ENCODE measurements at regions not wholly inside any gene's neighbourhood (a gene's known extent, or its start where the extent isn't known, plus 50 kb on each side); places are given as distances from the start of the nearest gene placed in this dataset.

GRCh38 chr9:83185488-83186154 lies 122.7 kb upstream of the RASEF start:
- H3K4me1 ChIP-seq = no peaks in the 10 kb centered on the region
- TF ChIP-seq, protein P1, sequence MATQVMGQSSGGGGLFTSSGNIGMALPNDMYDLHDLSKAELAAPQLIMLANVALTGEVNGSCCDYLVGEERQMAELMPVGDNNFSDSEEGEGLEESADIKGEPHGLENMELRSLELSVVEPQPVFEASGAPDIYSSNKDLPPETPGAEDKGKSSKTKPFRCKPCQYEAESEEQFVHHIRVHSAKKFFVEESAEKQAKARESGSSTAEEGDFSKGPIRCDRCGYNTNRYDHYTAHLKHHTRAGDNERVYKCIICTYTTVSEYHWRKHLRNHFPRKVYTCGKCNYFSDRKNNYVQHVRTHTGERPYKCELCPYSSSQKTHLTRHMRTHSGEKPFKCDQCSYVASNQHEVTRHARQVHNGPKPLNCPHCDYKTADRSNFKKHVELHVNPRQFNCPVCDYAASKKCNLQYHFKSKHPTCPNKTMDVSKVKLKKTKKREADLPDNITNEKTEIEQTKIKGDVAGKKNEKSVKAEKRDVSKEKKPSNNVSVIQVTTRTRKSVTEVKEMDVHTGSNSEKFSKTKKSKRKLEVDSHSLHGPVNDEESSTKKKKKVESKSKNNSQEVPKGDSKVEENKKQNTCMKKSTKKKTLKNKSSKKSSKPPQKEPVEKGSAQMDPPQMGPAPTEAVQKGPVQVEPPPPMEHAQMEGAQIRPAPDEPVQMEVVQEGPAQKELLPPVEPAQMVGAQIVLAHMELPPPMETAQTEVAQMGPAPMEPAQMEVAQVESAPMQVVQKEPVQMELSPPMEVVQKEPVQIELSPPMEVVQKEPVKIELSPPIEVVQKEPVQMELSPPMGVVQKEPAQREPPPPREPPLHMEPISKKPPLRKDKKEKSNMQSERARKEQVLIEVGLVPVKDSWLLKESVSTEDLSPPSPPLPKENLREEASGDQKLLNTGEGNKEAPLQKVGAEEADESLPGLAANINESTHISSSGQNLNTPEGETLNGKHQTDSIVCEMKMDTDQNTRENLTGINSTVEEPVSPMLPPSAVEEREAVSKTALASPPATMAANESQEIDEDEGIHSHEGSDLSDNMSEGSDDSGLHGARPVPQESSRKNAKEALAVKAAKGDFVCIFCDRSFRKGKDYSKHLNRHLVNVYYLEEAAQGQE (IDR thresholded peaks at IDR 0.05) = no peak
- TF ChIP-seq, protein P2, sequence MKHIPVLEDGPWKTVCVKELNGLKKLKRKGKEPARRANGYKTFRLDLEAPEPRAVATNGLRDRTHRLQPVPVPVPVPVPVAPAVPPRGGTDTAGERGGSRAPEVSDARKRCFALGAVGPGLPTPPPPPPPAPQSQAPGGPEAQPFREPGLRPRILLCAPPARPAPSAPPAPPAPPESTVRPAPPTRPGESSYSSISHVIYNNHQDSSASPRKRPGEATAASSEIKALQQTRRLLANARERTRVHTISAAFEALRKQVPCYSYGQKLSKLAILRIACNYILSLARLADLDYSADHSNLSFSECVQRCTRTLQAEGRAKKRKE (CRISPR knock-in tag; IDR thresholded peaks at IDR 0.05; ENCODE audit: low read depth) = no peak
- TF ChIP-seq HDAC2 (IDR thresholded peaks at IDR 0.05) = no peak
- TF ChIP-seq GATA3 (IDR thresholded peaks at IDR 0.05; ENCODE audit: borderline replicate concordance) = no peak
- no peak for TF ChIP-seq KDM5A (IDR thresholded peaks at IDR 0.05)
- TF ChIP-seq MYC (IDR thresholded peaks at IDR 0.05; ENCODE audit: borderline replicate concordance, low read length) = no peak
- TF ChIP-seq, protein P3, sequence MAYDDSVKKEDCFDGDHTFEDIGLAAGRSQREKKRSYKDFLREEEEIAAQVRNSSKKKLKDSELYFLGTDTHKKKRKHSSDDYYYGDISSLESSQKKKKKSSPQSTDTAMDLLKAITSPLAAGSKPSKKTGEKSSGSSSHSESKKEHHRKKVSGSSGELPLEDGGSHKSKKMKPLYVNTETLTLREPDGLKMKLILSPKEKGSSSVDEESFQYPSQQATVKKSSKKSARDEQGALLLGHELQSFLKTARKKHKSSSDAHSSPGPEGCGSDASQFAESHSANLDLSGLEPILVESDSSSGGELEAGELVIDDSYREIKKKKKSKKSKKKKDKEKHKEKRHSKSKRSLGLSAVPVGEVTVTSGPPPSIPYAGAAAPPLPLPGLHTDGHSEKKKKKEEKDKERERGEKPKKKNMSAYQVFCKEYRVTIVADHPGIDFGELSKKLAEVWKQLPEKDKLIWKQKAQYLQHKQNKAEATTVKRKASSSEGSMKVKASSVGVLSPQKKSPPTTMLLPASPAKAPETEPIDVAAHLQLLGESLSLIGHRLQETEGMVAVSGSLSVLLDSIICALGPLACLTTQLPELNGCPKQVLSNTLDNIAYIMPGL (CRISPR knock-in tag; IDR thresholded peaks at IDR 0.05; ENCODE audit: borderline replicate concordance) = no peak
- TF ChIP-seq RARB (CRISPR knock-in tag; IDR thresholded peaks at IDR 0.05) = no peak
- TF ChIP-seq POLR2AphosphoS2 (conservative IDR thresholded peaks at IDR 0.05; ENCODE audit: low read length) = no peak
- TF ChIP-seq EP300 (IDR thresholded peaks at IDR 0.05) = no peak
- no peak for TF ChIP-seq FOSL2 (IDR thresholded peaks at IDR 0.05)
- TF ChIP-seq FOSL2 (CRISPR knock-in tag; IDR thresholded peaks at IDR 0.05) = no peak
- TF ChIP-seq, protein P4, sequence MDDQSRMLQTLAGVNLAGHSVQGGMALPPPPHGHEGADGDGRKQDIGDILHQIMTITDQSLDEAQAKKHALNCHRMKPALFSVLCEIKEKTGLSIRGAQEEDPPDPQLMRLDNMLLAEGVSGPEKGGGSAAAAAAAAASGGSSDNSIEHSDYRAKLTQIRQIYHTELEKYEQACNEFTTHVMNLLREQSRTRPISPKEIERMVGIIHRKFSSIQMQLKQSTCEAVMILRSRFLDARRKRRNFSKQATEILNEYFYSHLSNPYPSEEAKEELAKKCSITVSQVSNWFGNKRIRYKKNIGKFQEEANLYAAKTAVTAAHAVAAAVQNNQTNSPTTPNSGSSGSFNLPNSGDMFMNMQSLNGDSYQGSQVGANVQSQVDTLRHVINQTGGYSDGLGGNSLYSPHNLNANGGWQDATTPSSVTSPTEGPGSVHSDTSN (IDR thresholded peaks at IDR 0.05) = no peak
- TF ChIP-seq RCOR1 (IDR thresholded peaks at IDR 0.05; ENCODE audit: low read depth, low read length) = no peak
- TF ChIP-seq TP53 (CRISPR knock-in tag; IDR thresholded peaks at IDR 0.05) = no peak
- H3K9me3 ChIP-seq = no peaks in the 10 kb centered on the region
- no peak for FAIRE-seq
- no peak overlapping the region for H3K4me2 ChIP-seq
- ATAC-seq = no peak
- no peak overlapping the region for H3K4me3 ChIP-seq
- ChIA-PET POLR2A (no interaction called here), CTCF (interaction anchor here (0.7 to 1.8 kb wide), 2 partner anchors 15 to 34 kb away, joined by 4 to 5 read pairs; no protein-coding TSS in a partner anchor)
- no peak overlapping the region for H3K27ac ChIP-seq
- DNase-seq (ENCODE audit: low read depth in 1 of 2, low spot score in 1 of 2) = no peak
- WGBS (ENCODE audit: missing lambda C conversion rate) = 47% methylated on average over 8 of the region's 8 CpGs

- POLR2A ChIA-PET = no interaction called here
- WGBS (ENCODE audit: missing lambda C conversion rate) = 87% methylated on average over 3 of the region's 3 CpGs
- Histone ChIP-seq H3K27ac (no peak overlapping the region), H3K4me1 (no peaks in the 10 kb centered on the region), H3K4me3 (no peak overlapping the region), H3K4me2 (no peak overlapping the region), H3K9me3 (no peaks in the 10 kb centered on the region)
- FAIRE-seq (no peak), ATAC-seq (no peak), DNase-seq (ENCODE audit: low read depth in 1 of 2, low spot score in 1 of 2) (no peak)
- CTCF ChIA-PET = no interaction called here
- TF ChIP-seq TFCP2L1 (CRISPR knock-in tag; IDR thresholded peaks at IDR 0.05) (no peak), E2F6 (IDR thresholded peaks at IDR 0.05; ENCODE audit: borderline replicate concordance, low read depth) (no peak), ESRRA (IDR thresholded peaks at IDR 0.05; ENCODE audit: borderline replicate concordance, low read length) (no peak), CHD2 (IDR thresholded peaks at IDR 0.05; ENCODE audit: low read length, partially characterized antibody) (no peak), BCL3 (IDR thresholded peaks at IDR 0.05) (no peak), NR3C1 (IDR thresholded peaks at IDR 0.05) (no peak), POLR2AphosphoS2 (conservative IDR thresholded peaks at IDR 0.05; ENCODE audit: low read length) (no peak), ZC3H11A (IDR thresholded peaks at IDR 0.05) (no peak), FOXS1 (CRISPR knock-in tag; IDR thresholded peaks at IDR 0.05) (no peak)
Measured at GRCh38 chr9:83183621-83184020, 120.7 kb upstream of the RASEF start.
